Aorta (tissue), 5 donors: ENCODE measurements at regions not wholly inside any gene's neighbourhood (a gene's known extent, or its start where the extent isn't known, plus 50 kb on each side); places are given as distances from the start of the nearest gene placed in this dataset.

Experiments used
- ATAC-seq: fragments of 200-7000 bp; cut with Tn5 transposase; one replicate; pipeline ENCODE4 v1.9.1; 2022; ENCODE audit warnings: moderate library complexity; ENCODE audit not compliant: low FRiP score
- DNase-seq, 2 donors: peaks; one replicate each; pipeline ENCODE4 v3.0.0-alpha.2; 2020
- H3K27ac ChIP-seq, 2 donors: one replicate each; pipeline ENCODE4 v1.5.1; 2013; ENCODE audit warnings: low read length in 2 of 2, mild to moderate bottlenecking in 2 of 2, moderate library complexity in 2 of 2, control low read depth in 1 of 2, inconsistent platforms in 1 of 2, low read depth in 1 of 2
- H3K27me3 ChIP-seq, 2 donors: one replicate each; pipeline ENCODE4 v1.6.1; 2013; ENCODE audit warnings: control low read depth in 1 of 2, low read length in 1 of 2, mild to moderate bottlenecking in 1 of 2, moderate library complexity in 1 of 2; ENCODE audit not compliant: insufficient read depth in 2 of 2, control insufficient read depth in 1 of 2
- H3K36me3 ChIP-seq, 2 donors: one replicate each; pipeline ENCODE4 v1.6.1; 2013; ENCODE audit warnings: control low read depth in 1 of 2, low read length in 1 of 2, mild to moderate bottlenecking in 1 of 2; ENCODE audit not compliant: insufficient read depth in 2 of 2, control insufficient read depth in 1 of 2
- H3K4me1 ChIP-seq, 2 donors: one replicate each; pipeline ENCODE4 v1.6.1; 2013; ENCODE audit warnings: low read length in 2 of 2, control low read depth in 1 of 2, mild to moderate bottlenecking in 1 of 2, moderate library complexity in 1 of 2; ENCODE audit not compliant: insufficient read depth in 2 of 2, control insufficient read depth in 1 of 2
- H3K4me3 ChIP-seq, 2 donors: one replicate each; pipeline ENCODE4 v1.5.1; 2013; ENCODE audit warnings: low read length in 2 of 2, control low read depth in 1 of 2, mild to moderate bottlenecking in 1 of 2
- H3K9me3 ChIP-seq: one replicate; pipeline ENCODE4 v1.6.1; 2013; ENCODE audit warnings: mild to moderate bottlenecking, low read length; ENCODE audit not compliant: control insufficient read depth
- whole genome bisulfite sequencing, 2 donors: extraction: QIAGEN DNeasy Blood & Tissue Kit; methylation state at CpG; one replicate each; pipeline ENCODE4 v1.1.7; 2013; 5-methylcytosine and 5-hydroxymethylcytosine counted together
- intact Hi-C, 2 donors: fragments of 100-400 bp; cut with DNase I; formaldehyde crosslinking; loops; one replicate each; pipeline versions ENCODE4 v1.14.2 to v1.15.0; 2022
- donor health status: healthy with polysubstance abuse.
- donor health status: Bipolar disorder and iron deficiency.
- donor health status: DM: no; HTN: no; CAD: no.
- donor health status: DM: no; HTN: no; CAD: no.
- donor health status: DM: yes; HTN: yes; CAD: no.

- Histone ChIP-seq H3K4me3 (no peak overlapping the region), H3K9me3 (no peaks in the 10 kb centered on the region), H3K36me3 (no peaks in the 10 kb centered on the region), H3K4me1 (no peaks in the 10 kb centered on the region), H3K27me3 (no peaks in the 10 kb centered on the region), H3K27ac (no peak overlapping the region)
- 86 to 91% methylated on average over 6 of the region's 6 CpGs for WGBS, 2 donors
- ATAC-seq, result no peak
- intact Hi-C loops, result no loop called here
- no peak for DNase-seq
These were observed 625.0 kb upstream of the MAN1A1 start for GRCh38 chr6:119974430-119975159.

- intact Hi-C loops, result no loop called here
- WGBS, 2 donors, result 88 to 90% methylated on average over 8 of the region's 8 CpGs
- Histone ChIP-seq H3K4me3 (no peak overlapping the region), H3K9me3 (peaks cover 1% of the 10 kb centered on the region), H3K27ac (no peak overlapping the region), H3K36me3 (no peaks in the 10 kb centered on the region), H3K27me3 (no peaks in the 10 kb centered on the region), H3K4me1 (no peaks in the 10 kb centered on the region)
- DNase-seq (no peak), ATAC-seq (no peak)
These were observed 616.9 kb upstream of the MAN1A1 start for GRCh38 chr6:119966484-119966883.

- Histone ChIP-seq H3K27ac (no peak overlapping the region), H3K9me3 (peaks cover 1% of the 10 kb centered on the region), H3K4me1 (no peaks in the 10 kb centered on the region), H3K4me3 (no peak overlapping the region), H3K36me3 (no peaks in the 10 kb centered on the region), H3K27me3 (no peaks in the 10 kb centered on the region)
- DNase-seq (no peak), ATAC-seq (no peak)
- intact Hi-C loops, result no loop called here
- 90 to 93% methylated on average over 10 of the region's 10 CpGs for WGBS, 2 donors
These were observed 616.3 kb upstream of the MAN1A1 start for GRCh38 chr6:119965900-119966299.

- Histone ChIP-seq H3K27me3 (no peaks in the 10 kb centered on the region), H3K27ac (no peak overlapping the region), H3K9me3 (peaks cover 1% of the 10 kb centered on the region), H3K36me3 (no peaks in the 10 kb centered on the region), H3K4me1 (no peaks in the 10 kb centered on the region), H3K4me3 (no peak overlapping the region)
- DNase-seq (no peak), ATAC-seq (no peak)
- intact Hi-C loops, result no loop called here
- 84 to 90% methylated on average over 1 of the region's 1 CpG for WGBS, 2 donors
These were observed 615.4 kb upstream of the MAN1A1 start for GRCh38 chr6:119965008-119965407.

- H3K27ac ChIP-seq, result no peak overlapping the region
- WGBS, 2 donors, result 55% methylated on average over 2 of the region's 2 CpGs
- no peaks in the 10 kb centered on the region for H3K4me1 ChIP-seq
- no peak for DNase-seq
- ATAC-seq, result no peak
- intact Hi-C loops, result no loop called here
- peaks cover 1% of the 10 kb centered on the region for H3K9me3 ChIP-seq
- H3K36me3 ChIP-seq, result no peaks in the 10 kb centered on the region
- H3K27me3 ChIP-seq, result no peaks in the 10 kb centered on the region
- no peak overlapping the region for H3K4me3 ChIP-seq
These were observed 612.9 kb upstream of the MAN1A1 start for GRCh38 chr6:119962505-119962904.

- Histone ChIP-seq H3K4me3 (no peak overlapping the region), H3K27me3 (no peaks in the 10 kb centered on the region), H3K4me1 (no peaks in the 10 kb centered on the region), H3K9me3 (peaks cover 1% of the 10 kb centered on the region), H3K36me3 (no peaks in the 10 kb centered on the region), H3K27ac (no peak overlapping the region)
- 88 to 93% methylated on average over 2 of the region's 2 CpGs for WGBS, 2 donors
- ATAC-seq (no peak), DNase-seq (no peak)
- intact Hi-C loops, result no loop called here
These were observed 611.9 kb upstream of the MAN1A1 start for GRCh38 chr6:119961450-119961849.

GRCh38 chr6:119960456-119960855 is 610.9 kb upstream of the MAN1A1 start:
- peaks cover 1% of the 10 kb centered on the region for H3K9me3 ChIP-seq
- intact Hi-C loops, result no loop called here
- no peak for DNase-seq

GRCh38 chr6:119960036-119960435 is 610.5 kb upstream of the MAN1A1 start:
- Histone ChIP-seq H3K4me1 (no peaks in the 10 kb centered on the region), H3K4me3 (no peak overlapping the region), H3K9me3 (peaks cover 1% of the 10 kb centered on the region), H3K36me3 (no peaks in the 10 kb centered on the region), H3K27ac (no peak overlapping the region), H3K27me3 (no peaks in the 10 kb centered on the region)
- 47 to 50% methylated on average over 3 of the region's 3 CpGs for WGBS, 2 donors
- ATAC-seq (no peak), DNase-seq (no peak)
- intact Hi-C loops, result no loop called here

More at GRCh38 chr6:119960456-119960855, 610.9 kb upstream of the MAN1A1 start:
- no peak for ATAC-seq
- no peaks in the 10 kb centered on the region for H3K36me3 ChIP-seq
- no peaks in the 10 kb centered on the region for H3K27me3 ChIP-seq
- H3K4me3 ChIP-seq, result no peak overlapping the region
- H3K4me1 ChIP-seq, result no peaks in the 10 kb centered on the region
- 14 to 22% methylated on average over 5 of the region's 5 CpGs for WGBS, 2 donors
- no peak overlapping the region for H3K27ac ChIP-seq

- H3K27ac ChIP-seq, result no peak overlapping the region
- no peaks in the 10 kb centered on the region for H3K36me3 ChIP-seq
- peaks cover under 1% of the 10 kb centered on the region for H3K9me3 ChIP-seq
- no peaks in the 10 kb centered on the region for H3K27me3 ChIP-seq
- ATAC-seq (no peak), DNase-seq (no peak)
- H3K4me1 ChIP-seq, result no peaks in the 10 kb centered on the region
- H3K4me3 ChIP-seq, result no peak overlapping the region
- intact Hi-C loops, result no loop called here
- WGBS, 2 donors, result 75 to 85% methylated on average over 3 of the region's 3 CpGs
These were observed 607.6 kb upstream of the MAN1A1 start for GRCh38 chr6:119957195-119957594.
